HEK293T (cell line): ENCODE measurements at regions not wholly inside any gene's neighbourhood (a gene's known extent, or its start where the extent isn't known, plus 50 kb on each side); places are given as distances from the start of the nearest gene placed in this dataset.

ENCODE experiments used
- CTCF ChIA-PET: fragments of 350-600 bp; formaldehyde crosslinking; extraction: SDS; loops from one replicate; lab custom pipeline; 2021; ENCODE audit warnings: antibody characterized with exemption, inconsistent platforms; lab: Yijun Ruan, JAX
- POLR2A ChIA-PET: fragments of 350-600 bp; formaldehyde crosslinking; extraction: SDS; loops from one replicate; lab custom pipeline; 2020; ENCODE audit warnings: antibody characterized with exemption, inconsistent platforms; lab: Yijun Ruan, JAX
- DNase-seq: peaks from one replicate; pipeline ENCODE4 v3.0.0; 2012; ENCODE audit warnings: mixed read lengths; ENCODE audit errors: extremely low spot score
- ARNT ChIP-seq: fragments of 450-650 bp; IDR thresholded peaks from 2 replicates; pipeline ENCODE4 v1.6.1; 2017; ENCODE audit warnings: mild to moderate bottlenecking
- BHLHE40 ChIP-seq: fragments of 450-650 bp; IDR thresholded peaks from 2 replicates; pipeline ENCODE4 v1.6.1; 2016; ENCODE audit warnings: mild to moderate bottlenecking, moderate library complexity, borderline replicate concordance
- CTBP1 ChIP-seq: fragments of 450-650 bp; IDR thresholded peaks from 2 replicates; pipeline ENCODE4 v1.6.1; 2016; ENCODE audit warnings: borderline replicate concordance
- ELF4 ChIP-seq: fragments of 450-650 bp; IDR thresholded peaks from 2 replicates; pipeline ENCODE4 v1.6.1; 2017; ENCODE audit warnings: antibody characterized with exemption
- FOXA1 ChIP-seq: fragments of 450-650 bp; IDR thresholded peaks from 2 replicates; pipeline ENCODE4 v1.6.1; 2016; ENCODE audit warnings: mild to moderate bottlenecking
- FOXK2 ChIP-seq: fragments of 450-650 bp; IDR thresholded peaks from 2 replicates; pipeline ENCODE4 v1.6.1; 2016; ENCODE audit warnings: mild to moderate bottlenecking
- FOXM1 ChIP-seq: fragments of 450-650 bp; IDR thresholded peaks from 2 replicates; pipeline ENCODE4 v1.6.1; 2017; ENCODE audit warnings: mild to moderate bottlenecking, borderline replicate concordance
- HDGF ChIP-seq: fragments of 450-650 bp; IDR thresholded peaks from 2 replicates; pipeline ENCODE4 v1.6.1; 2017; ENCODE audit warnings: antibody characterized with exemption, borderline replicate concordance
- L3MBTL2 ChIP-seq: fragments of 450-650 bp; conservative IDR thresholded peaks from 2 replicates; pipeline ENCODE4 v1.6.1; 2016; ENCODE audit warnings: mild to moderate bottlenecking
- LEF1 ChIP-seq: fragments of 450-650 bp; IDR thresholded peaks from 2 replicates; pipeline ENCODE4 v1.6.1; 2017; ENCODE audit warnings: mild to moderate bottlenecking, borderline replicate concordance
- NFRKB ChIP-seq: fragments of 450-650 bp; IDR thresholded peaks from 2 replicates; pipeline ENCODE4 v1.6.1; 2016; ENCODE audit warnings: mild to moderate bottlenecking, moderate library complexity
- PKNOX1 ChIP-seq: fragments of 450-650 bp; IDR thresholded peaks from 2 replicates; pipeline ENCODE4 v1.6.1; 2016
- SP1 ChIP-seq: fragments of 450-650 bp; IDR thresholded peaks from 2 replicates; pipeline ENCODE4 v1.6.1; 2017
- SUZ12 ChIP-seq: fragments of 450-650 bp; IDR thresholded peaks from 2 replicates; pipeline ENCODE4 v1.6.1; 2016; ENCODE audit warnings: mild to moderate bottlenecking
- TARDBP ChIP-seq: fragments of 450-650 bp; IDR thresholded peaks from 2 replicates; pipeline ENCODE4 v1.6.1; 2016
- ZNF384 ChIP-seq: fragments of 450-650 bp; IDR thresholded peaks from 2 replicates; pipeline ENCODE4 v1.6.1; 2016

DNA sequence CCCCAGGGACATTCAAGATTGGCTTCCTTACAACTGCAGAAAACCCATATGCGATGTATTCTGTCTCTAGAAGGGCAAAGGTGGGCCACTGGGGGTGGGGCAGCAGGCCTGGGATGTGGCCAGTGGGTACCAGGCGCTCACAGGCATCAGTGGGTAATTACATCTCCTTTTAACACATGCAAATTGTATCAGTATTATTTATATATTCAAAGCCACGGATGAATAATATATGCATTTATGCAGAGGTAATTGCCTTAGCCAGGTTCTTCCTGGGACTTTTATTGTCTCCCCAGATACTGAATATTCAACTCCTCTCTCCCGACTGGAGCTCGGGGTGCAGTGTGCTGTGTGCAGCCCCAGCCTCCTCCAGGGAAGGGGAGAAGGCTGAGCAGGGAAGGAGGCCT, 109.4 kb upstream of the MVB12B start:
- DNase-seq, result no peak
- POLR2A ChIA-PET, result no interaction called here
- no peak for TF ChIP-seq L3MBTL2
- no peak for TF ChIP-seq SP1
- TF ChIP-seq LEF1, result no peak
- TF ChIP-seq FOXK2, result no peak
- TF ChIP-seq ELF4, result no peak
- TF ChIP-seq HDGF, result no peak
- TF ChIP-seq ARNT, result no peak
- no peak for TF ChIP-seq TARDBP
- no peak for TF ChIP-seq ZNF384
- TF ChIP-seq FOXM1, result no peak
- TF ChIP-seq FOXA1, result no peak
- CTCF ChIA-PET, result no interaction called here

DNA sequence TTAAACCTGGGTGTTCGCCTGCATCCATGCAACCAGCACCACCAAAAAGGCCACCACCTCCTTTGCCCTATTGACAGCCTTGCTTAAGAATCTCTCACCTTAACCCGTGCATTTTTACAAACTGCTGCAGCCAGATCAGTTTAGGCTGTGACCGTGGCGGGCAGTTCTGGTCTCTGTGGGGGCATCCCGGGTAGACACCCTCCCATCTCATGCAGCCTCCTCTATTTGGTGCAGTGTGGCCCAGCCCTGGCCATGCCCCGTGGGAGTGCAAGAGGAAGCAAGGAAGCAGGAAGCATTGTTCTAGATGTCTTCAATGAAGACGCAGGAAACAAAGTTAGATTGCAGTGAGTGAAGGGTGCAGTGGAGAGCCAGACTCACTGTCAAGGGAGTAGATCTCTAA, 108.8 kb upstream of the MVB12B start:
- TF ChIP-seq FOXM1 (no peak), PKNOX1 (no peak), ELF4 (no peak), TARDBP (no peak), SUZ12 (no peak), BHLHE40 (no peak), FOXA1 (no peak), ARNT (no peak), SP1 (no peak), HDGF (no peak), L3MBTL2 (no peak), CTBP1 (no peak), ZNF384 (no peak), NFRKB (no peak), LEF1 (no peak), FOXK2 (no peak)

DNA sequence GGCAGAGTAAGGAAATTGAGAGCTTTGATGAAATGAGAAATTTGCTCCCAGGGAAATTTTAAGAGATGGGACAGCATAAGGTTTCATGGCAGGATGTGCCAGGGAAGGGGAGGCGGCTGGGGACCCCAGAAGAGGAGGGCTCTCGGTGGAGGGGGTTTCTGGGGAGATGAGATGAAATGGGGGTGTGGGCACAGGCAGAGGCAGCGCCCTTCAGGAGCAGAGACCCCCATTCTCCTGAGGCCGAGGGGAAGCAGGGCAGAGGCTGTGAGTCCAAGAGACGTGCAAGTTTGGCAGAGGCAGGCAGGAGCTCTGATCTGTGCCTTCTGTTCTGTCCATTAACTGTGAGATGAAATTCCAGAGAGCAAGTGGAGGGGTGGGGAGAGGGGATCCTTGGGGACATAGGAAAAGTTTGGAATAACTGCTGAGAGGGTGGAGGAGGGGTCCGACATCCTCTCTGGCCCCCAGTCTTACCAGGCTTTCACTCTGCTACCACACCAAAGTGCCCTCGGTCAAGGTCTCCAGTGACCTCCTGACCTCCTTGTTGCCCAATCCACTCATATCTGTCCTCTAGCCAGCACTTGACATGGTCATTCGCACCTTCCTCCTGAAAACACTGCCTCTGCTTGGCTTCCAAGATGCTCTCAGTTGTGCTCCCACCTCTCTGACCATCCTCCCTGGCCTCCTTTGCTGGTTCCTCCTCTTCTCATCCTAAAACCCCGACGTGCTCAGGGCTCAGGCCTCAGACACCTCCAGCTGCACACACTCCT, 108.1 kb upstream of the MVB12B start:
- DNase-seq, result no peak
- ChIA-PET POLR2A (no interaction called here), CTCF (no interaction called here)
- TF ChIP-seq HDGF (no peak), FOXM1 (no peak), ARNT (no peak)

More for the DNA sequence above, 108.8 kb upstream of the MVB12B start:
- CTCF ChIA-PET, result no interaction called here
- POLR2A ChIA-PET, result no interaction called here
- DNase-seq, result no peak

GRCh38 chr9:126219166-126219565, 107.5 kb upstream of the MVB12B start:
- CTCF ChIA-PET, result no interaction called here
- DNase-seq, result no peak
- POLR2A ChIA-PET, result no interaction called here
- TF ChIP-seq L3MBTL2 (no peak), TARDBP (no peak), ARNT (no peak), HDGF (no peak), FOXK2 (no peak), FOXM1 (no peak), SP1 (no peak)

DNA sequence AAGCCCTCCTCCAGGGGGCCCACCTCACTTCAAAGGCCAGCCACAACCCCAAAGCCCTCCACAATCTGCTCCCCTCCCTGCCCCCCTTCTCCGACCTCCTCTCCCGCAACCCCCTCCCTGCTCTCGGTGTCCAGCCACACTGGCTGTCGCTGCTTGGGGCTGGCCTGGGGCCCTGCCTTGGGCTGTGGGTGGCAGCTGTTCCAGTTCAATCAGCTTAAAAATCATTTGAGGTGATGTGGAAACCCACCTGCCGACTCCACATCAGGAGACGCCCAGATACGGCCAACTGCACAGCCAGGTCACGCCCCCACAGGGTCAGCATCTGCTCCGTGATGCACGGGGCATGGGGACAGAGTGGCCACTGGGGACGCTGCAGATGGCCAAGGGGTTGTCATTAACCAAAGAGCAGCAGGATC, 107.0 kb upstream of the MVB12B start:
- ChIA-PET POLR2A (no interaction called here), CTCF (no interaction called here)
- TF ChIP-seq BHLHE40 (no peak), ARNT (no peak), PKNOX1 (no peak), SUZ12 (no peak), CTBP1 (no peak), SP1 (no peak), LEF1 (no peak), ELF4 (no peak), L3MBTL2 (no peak), FOXA1 (no peak)
- no peak for DNase-seq

GRCh38 chr9:126221480-126221879, 105.1 kb upstream of the MVB12B start:
- TF ChIP-seq CTBP1 (no peak), TARDBP (no peak), ARNT (no peak), L3MBTL2 (no peak), ELF4 (no peak), FOXA1 (no peak), FOXM1 (no peak)
- DNase-seq, result no peak
- ChIA-PET CTCF (no interaction called here), POLR2A (no interaction called here)

- POLR2A ChIA-PET, result no interaction called here
- TF ChIP-seq ARNT (no peak), PKNOX1 (no peak), CTBP1 (no peak), L3MBTL2 (no peak), LEF1 (no peak), FOXA1 (no peak), TARDBP (no peak), NFRKB (no peak), SUZ12 (no peak), ELF4 (no peak)
- no peak for DNase-seq
- CTCF ChIA-PET, result no interaction called here
Observed at GRCh38 chr9:126222363-126222834, 104.2 kb upstream of the MVB12B start.
